ENCODE measurements at regions not wholly inside any gene's neighbourhood (a gene's known extent, or its start where the extent isn't known, plus 50 kb on each side); places are given as distances from the start of the nearest gene placed in this dataset.

GRCh38 chr11:91173701-91174100 lies 950.9 kb upstream of the CHORDC1 start:
- Histone ChIP-seq H3K27ac (no peak overlapping the region), H3K4me1 (no peaks in the 10 kb centered on the region), H3K4me3 (no peak overlapping the region), H3K27me3 (no peaks in the 10 kb centered on the region), H3K36me3 (no peaks in the 10 kb centered on the region), H3K9me3 (no peaks in the 10 kb centered on the region), H3K9ac (ENCODE audit: low read depth in 2 of 2, low read length in 2 of 2) (no peak overlapping the region)
- intact Hi-C loops (cut with DNase I): no loop called here
- TF ChIP-seq, protein P1, sequence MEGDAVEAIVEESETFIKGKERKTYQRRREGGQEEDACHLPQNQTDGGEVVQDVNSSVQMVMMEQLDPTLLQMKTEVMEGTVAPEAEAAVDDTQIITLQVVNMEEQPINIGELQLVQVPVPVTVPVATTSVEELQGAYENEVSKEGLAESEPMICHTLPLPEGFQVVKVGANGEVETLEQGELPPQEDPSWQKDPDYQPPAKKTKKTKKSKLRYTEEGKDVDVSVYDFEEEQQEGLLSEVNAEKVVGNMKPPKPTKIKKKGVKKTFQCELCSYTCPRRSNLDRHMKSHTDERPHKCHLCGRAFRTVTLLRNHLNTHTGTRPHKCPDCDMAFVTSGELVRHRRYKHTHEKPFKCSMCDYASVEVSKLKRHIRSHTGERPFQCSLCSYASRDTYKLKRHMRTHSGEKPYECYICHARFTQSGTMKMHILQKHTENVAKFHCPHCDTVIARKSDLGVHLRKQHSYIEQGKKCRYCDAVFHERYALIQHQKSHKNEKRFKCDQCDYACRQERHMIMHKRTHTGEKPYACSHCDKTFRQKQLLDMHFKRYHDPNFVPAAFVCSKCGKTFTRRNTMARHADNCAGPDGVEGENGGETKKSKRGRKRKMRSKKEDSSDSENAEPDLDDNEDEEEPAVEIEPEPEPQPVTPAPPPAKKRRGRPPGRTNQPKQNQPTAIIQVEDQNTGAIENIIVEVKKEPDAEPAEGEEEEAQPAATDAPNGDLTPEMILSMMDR (IDR thresholded peaks at IDR 0.05): no peak
- no peak for DNase-seq

DNA sequence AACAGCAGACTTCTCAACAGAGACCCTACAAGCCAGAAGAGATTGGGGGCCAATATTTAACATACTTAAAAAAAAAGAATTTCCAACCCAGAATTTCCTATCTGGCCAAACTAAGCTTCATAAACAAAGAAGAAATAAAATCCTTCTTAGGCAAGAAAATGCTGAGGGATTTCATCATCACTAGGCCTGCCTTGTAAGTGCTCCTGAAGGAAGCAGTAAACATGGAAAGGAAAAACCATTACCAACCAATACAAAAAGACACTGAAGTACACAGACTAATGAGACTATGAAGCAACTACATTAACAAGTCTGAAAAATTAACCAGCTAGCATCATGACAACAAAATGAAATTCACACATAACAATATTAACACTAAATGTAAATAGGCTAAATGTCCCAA lies 947.9 kb upstream of the CHORDC1 start:
- intact Hi-C loops (cut with DNase I): no loop called here
- DNase-seq: no peak
- Histone ChIP-seq H3K4me3 (no peak overlapping the region), H3K27me3 (no peaks in the 10 kb centered on the region), H3K4me1 (no peaks in the 10 kb centered on the region), H3K9ac (ENCODE audit: low read depth in 2 of 2, low read length in 2 of 2) (no peak overlapping the region), H3K36me3 (no peaks in the 10 kb centered on the region), H3K27ac (no peak overlapping the region), H3K9me3 (no peaks in the 10 kb centered on the region)
- TF ChIP-seq, protein P1 (IDR thresholded peaks at IDR 0.05): no peak

DNA sequence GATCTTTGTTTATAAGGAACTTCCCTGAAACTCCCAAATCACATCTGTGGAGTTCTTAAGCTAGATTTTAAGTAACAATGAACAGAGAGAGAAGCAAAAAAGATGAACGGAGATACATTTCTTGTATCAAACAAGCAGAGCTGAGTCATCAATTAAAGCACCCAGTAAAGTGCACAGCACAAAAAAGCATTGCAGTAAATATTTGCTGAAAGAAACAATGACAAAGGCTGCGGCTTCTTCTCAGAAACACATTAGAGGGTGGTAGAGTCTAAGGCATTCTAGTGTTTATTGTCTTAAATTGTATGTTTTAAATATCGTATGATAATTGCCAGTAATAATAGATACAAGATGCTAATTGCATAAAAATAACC lies 941.6 kb upstream of the CHORDC1 start:
- no peaks in the 10 kb centered on the region for H3K27me3 ChIP-seq
- no peaks in the 10 kb centered on the region for H3K9me3 ChIP-seq
- DNase-seq: no peak
- no peak overlapping the region for H3K9ac ChIP-seq (ENCODE audit: low read depth in 2 of 2, low read length in 2 of 2)
- no peaks in the 10 kb centered on the region for H3K4me1 ChIP-seq
- H3K4me3 ChIP-seq: no peak overlapping the region
- H3K36me3 ChIP-seq: no peaks in the 10 kb centered on the region
- no peak overlapping the region for H3K27ac ChIP-seq
- intact Hi-C loops (cut with DNase I): no loop called here
- TF ChIP-seq, protein P1 (IDR thresholded peaks at IDR 0.05): no peak

GRCh38 chr11:91163619-91164451 lies 941.0 kb upstream of the CHORDC1 start:
- no peak for DNase-seq
- Histone ChIP-seq H3K9me3 (no peaks in the 10 kb centered on the region), H3K4me1 (no peaks in the 10 kb centered on the region), H3K9ac (ENCODE audit: low read depth in 2 of 2, low read length in 2 of 2) (no peak overlapping the region), H3K4me3 (no peak overlapping the region), H3K27me3 (no peaks in the 10 kb centered on the region), H3K27ac (no peak overlapping the region), H3K36me3 (no peaks in the 10 kb centered on the region)
- TF ChIP-seq, protein P1 (IDR thresholded peaks at IDR 0.05): no peak
- intact Hi-C loops (cut with DNase I): no loop called here

DNA sequence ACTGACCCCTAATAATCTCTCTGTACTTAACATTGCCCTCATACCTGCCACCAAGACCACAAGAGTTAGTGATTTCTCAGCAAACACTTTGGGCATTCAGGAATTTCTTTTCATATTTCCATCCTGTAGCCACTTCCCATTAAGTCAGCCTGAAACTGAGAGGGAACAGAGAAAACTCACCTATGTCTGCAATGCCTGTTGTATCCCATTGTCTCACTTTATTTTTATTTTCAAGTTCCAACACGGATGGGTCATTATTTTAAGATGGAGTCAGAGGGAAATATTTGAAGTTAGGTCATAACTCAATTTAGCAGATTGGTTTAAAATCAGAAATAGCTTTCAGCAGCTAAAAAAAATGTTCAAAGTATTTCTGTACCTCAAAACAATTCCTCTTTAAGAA lies 937.8 kb upstream of the CHORDC1 start:
- Histone ChIP-seq H3K27me3 (no peaks in the 10 kb centered on the region), H3K9me3 (no peaks in the 10 kb centered on the region), H3K4me3 (no peak overlapping the region), H3K36me3 (no peaks in the 10 kb centered on the region), H3K27ac (no peak overlapping the region), H3K4me1 (no peaks in the 10 kb centered on the region), H3K9ac (ENCODE audit: low read depth in 2 of 2, low read length in 2 of 2) (no peak overlapping the region)
- DNase-seq: no peak
- intact Hi-C loops (cut with DNase I): no loop called here
- TF ChIP-seq, protein P1 (IDR thresholded peaks at IDR 0.05): no peak
